Loucy (cell line): ENCODE measurements at regions not wholly inside any gene's neighbourhood (a gene's known extent, or its start where the extent isn't known, plus 50 kb on each side); places are given as distances from the start of the nearest gene placed in this dataset.

ENCODE experiments used
- H2AFZ ChIP-seq: fragments of 200-600 bp; sonication (generic); 2 replicates; pipeline ENCODE4 v1.6.0; 2016; ENCODE audit warnings: antibody characterized with exemption, mild to moderate bottlenecking, low read length, moderate library complexity
- H3F3A ChIP-seq: fragments of 200-600 bp; 2 replicates; pipeline ENCODE4 v1.6.0; 2016; ENCODE audit warnings: antibody characterized with exemption, low read depth, mild to moderate bottlenecking
- H3K27me3 ChIP-seq: fragments of 200-600 bp; sonication (generic); 2 replicates; pipeline ENCODE4 v1.6.1; 2014; ENCODE audit warnings: low read length, mild to moderate bottlenecking; ENCODE audit not compliant: insufficient read depth, poor library complexity, severe bottlenecking
- H3K36me3 ChIP-seq: fragments of 200-600 bp; sonication (generic); 2 replicates; pipeline ENCODE4 v1.6.1; 2016; ENCODE audit warnings: low read length; ENCODE audit not compliant: insufficient read depth
- H3K4me1 ChIP-seq: fragments of 200-600 bp; sonication (generic); 2 replicates; pipeline ENCODE4 v1.5.1; 2014; ENCODE audit warnings: low read length, mild to moderate bottlenecking; ENCODE audit not compliant: insufficient read depth, poor library complexity, severe bottlenecking
- H3K4me2 ChIP-seq: fragments of 200-600 bp; sonication (generic); 2 replicates; pipeline ENCODE4 v1.6.0; 2014; ENCODE audit warnings: antibody characterized with exemption, low read length, low read depth, mild to moderate bottlenecking; ENCODE audit not compliant: poor library complexity, severe bottlenecking
- H3K4me3 ChIP-seq: fragments of 200-600 bp; sonication (generic); 2 replicates; pipeline ENCODE4 v1.5.1; 2014; ENCODE audit warnings: low read length, mild to moderate bottlenecking, mixed read lengths; ENCODE audit not compliant: poor library complexity, severe bottlenecking
- H3K79me2 ChIP-seq: fragments of 200-600 bp; sonication (generic); 2 replicates; pipeline ENCODE4 v1.6.1; 2014; ENCODE audit warnings: low read length; ENCODE audit not compliant: insufficient read depth
- H3K9ac ChIP-seq: fragments of 200-600 bp; sonication (generic); 2 replicates; pipeline ENCODE4 v1.6.0; 2014; ENCODE audit warnings: mild to moderate bottlenecking, low read depth, low read length, moderate library complexity; ENCODE audit not compliant: poor library complexity, severe bottlenecking
- H3K9me2 ChIP-seq: fragments of 200-600 bp; sonication (generic); replicated peaks from 2 replicates; pipeline ENCODE4 v1.6.1; 2016; ENCODE audit warnings: low read depth, low read length, mixed read lengths
- H3K9me3 ChIP-seq: fragments of 200-600 bp; sonication (generic); 2 replicates; pipeline ENCODE4 v1.6.1; 2014; ENCODE audit warnings: mild to moderate bottlenecking, antibody characterized with exemption, low read length, low read depth; ENCODE audit not compliant: insufficient read depth
- H4K20me1 ChIP-seq: fragments of 200-600 bp; sonication (generic); 2 replicates; pipeline ENCODE4 v1.6.0; 2014; ENCODE audit warnings: antibody characterized with exemption, low read length, mild to moderate bottlenecking; ENCODE audit not compliant: insufficient read depth, poor library complexity, severe bottlenecking
- EZH2phosphoT487 ChIP-seq: fragments of 200-600 bp; IDR thresholded peaks from 2 replicates; pipeline ENCODE4 v1.6.1; 2018; ENCODE audit warnings: antibody characterized with exemption, mild to moderate bottlenecking, moderate library complexity, borderline replicate concordance
- TF ChIP-seq, protein P1 (sequence below): fragments of 200-600 bp; sonication (generic); conservative IDR thresholded peaks from 2 replicates; pipeline ENCODE4 v1.5.1; 2014; ENCODE audit warnings: mild to moderate bottlenecking, antibody characterized with exemption, low read length

DNA sequence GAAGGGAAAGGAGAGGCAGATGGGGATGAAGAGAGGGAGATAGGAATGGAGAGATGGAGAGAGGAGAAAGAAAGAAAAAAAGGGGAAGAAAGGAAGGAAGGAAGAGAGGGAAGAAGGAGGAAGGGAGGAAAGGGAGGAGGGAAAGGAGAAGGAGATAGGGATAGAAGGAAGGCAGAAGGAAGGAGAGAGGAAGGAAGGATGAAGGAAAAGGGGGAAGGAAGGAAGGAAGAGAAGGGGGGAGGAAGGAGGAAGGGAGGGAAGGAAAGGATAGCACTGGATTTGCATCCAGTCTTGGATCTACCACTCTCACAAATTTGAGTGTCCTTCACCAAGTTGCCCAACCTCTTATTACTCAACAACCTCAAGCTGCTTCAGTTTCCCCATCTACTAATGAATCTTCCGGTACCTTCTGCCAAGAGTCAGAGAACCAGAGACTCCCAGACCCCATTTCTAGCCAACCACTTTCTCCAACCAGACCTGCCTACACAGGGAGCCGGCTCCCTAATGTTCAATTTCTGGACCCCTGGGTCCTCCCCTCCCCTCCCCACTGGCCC is 79.7 kb upstream of the FOXP4 start:
- Histone ChIP-seq H3K27me3 (no peaks in the 10 kb centered on the region), H3K4me2 (no peak overlapping the region), H3K4me3 (no peak overlapping the region), H3K4me1 (peaks cover 5% of the 10 kb centered on the region), H3K9me3 (no peaks in the 10 kb centered on the region), H3F3A (no peaks in the 10 kb centered on the region), H3K9ac (no peak overlapping the region), H3K36me3 (no peaks in the 10 kb centered on the region), H4K20me1 (no peaks in the 10 kb centered on the region), H2AFZ (no peak overlapping the region), H3K9me2 (no peaks in the 10 kb centered on the region), H3K79me2 (no peaks in the 10 kb centered on the region)
- TF ChIP-seq, protein P1, sequence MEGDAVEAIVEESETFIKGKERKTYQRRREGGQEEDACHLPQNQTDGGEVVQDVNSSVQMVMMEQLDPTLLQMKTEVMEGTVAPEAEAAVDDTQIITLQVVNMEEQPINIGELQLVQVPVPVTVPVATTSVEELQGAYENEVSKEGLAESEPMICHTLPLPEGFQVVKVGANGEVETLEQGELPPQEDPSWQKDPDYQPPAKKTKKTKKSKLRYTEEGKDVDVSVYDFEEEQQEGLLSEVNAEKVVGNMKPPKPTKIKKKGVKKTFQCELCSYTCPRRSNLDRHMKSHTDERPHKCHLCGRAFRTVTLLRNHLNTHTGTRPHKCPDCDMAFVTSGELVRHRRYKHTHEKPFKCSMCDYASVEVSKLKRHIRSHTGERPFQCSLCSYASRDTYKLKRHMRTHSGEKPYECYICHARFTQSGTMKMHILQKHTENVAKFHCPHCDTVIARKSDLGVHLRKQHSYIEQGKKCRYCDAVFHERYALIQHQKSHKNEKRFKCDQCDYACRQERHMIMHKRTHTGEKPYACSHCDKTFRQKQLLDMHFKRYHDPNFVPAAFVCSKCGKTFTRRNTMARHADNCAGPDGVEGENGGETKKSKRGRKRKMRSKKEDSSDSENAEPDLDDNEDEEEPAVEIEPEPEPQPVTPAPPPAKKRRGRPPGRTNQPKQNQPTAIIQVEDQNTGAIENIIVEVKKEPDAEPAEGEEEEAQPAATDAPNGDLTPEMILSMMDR, result no peak
- TF ChIP-seq EZH2phosphoT487, result no peak

DNA sequence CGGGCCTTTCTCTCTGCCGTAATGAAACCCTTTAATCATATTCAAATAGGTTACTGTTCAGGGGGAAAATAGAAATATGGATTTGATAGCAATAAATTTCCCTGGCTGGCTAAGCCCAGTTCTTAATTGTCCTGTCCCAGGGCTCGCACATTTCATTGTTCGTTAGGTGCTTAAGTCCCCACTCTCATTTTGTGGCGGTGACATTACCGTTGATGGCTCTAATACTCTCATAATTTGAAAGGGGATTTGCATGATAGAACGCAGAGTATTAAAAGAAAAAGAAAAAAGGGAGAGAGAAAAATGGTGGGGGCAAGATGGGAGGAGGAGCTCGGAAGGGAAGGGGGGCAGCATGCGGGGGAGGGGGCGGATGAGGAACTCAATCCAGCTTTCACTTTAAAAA is 79.1 kb upstream of the FOXP4 start:
- Histone ChIP-seq H3F3A (no peaks in the 10 kb centered on the region), H3K9me2 (no peaks in the 10 kb centered on the region), H2AFZ (no peak overlapping the region), H3K9ac (no peak overlapping the region), H3K4me3 (no peak overlapping the region), H3K4me1 (peaks cover 5% of the 10 kb centered on the region), H3K27me3 (no peaks in the 10 kb centered on the region), H4K20me1 (no peaks in the 10 kb centered on the region), H3K9me3 (no peaks in the 10 kb centered on the region), H3K79me2 (no peaks in the 10 kb centered on the region), H3K4me2 (no peak overlapping the region), H3K36me3 (no peaks in the 10 kb centered on the region)
- TF ChIP-seq, protein P1, result no peak
- TF ChIP-seq EZH2phosphoT487, result no peak

DNA sequence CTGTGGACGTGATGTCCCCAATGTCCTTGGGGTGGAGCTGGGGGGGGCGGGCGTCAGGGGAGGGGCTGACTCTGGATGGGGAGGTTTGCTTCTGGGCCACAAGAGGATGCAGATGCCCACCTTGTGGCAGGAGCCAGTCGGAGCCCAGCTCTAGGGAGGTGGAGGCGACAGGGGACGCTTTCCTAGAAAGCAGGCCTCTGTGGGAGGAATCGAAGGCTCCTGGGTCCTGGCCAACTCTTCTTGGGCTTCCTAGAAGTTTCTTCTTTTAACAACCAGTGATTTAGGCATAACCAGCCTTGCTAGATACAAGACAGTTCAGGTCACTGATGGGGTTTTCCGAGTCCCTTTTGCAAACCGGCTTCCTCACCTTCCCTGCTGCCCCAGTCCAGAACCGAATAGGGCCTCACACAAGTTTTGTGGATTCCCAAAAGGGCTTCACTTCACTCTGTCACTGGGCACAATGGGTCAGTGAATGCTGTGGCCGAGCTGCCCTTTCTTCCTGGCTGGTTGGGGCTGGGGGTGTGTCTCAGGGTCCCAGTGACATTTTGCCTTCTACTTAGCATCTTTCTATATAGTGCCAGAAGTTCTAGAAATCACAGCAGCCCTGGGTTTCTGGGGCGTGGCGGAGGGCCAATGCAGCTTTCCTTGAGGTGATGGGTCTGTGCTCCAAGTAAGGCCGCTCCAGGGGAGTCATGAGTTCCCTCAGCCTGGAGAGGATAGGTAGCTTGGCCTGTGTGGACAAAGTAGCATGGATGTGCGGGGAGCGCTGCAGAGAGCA is 78.4 kb upstream of the FOXP4 start:
- no peaks in the 10 kb centered on the region for H3F3A ChIP-seq
- no peaks in the 10 kb centered on the region for H3K79me2 ChIP-seq
- no peaks in the 10 kb centered on the region for H3K9me3 ChIP-seq
- no peaks in the 10 kb centered on the region for H4K20me1 ChIP-seq
- no peak overlapping the region for H3K4me3 ChIP-seq
- H3K9ac ChIP-seq, result no peak overlapping the region
- no peaks in the 10 kb centered on the region for H3K27me3 ChIP-seq
- TF ChIP-seq, protein P1, result no peak
- no peak for TF ChIP-seq EZH2phosphoT487
- no peaks in the 10 kb centered on the region for H3K36me3 ChIP-seq
- no peaks in the 10 kb centered on the region for H3K9me2 ChIP-seq
- H2AFZ ChIP-seq, result no peak overlapping the region
- peaks cover 5% of the 10 kb centered on the region for H3K4me1 ChIP-seq
- no peak overlapping the region for H3K4me2 ChIP-seq
